ENCODE measurements at regions not wholly inside any gene's neighbourhood (a gene's known extent, or its start where the extent isn't known, plus 50 kb on each side); places are given as distances from the start of the nearest gene placed in this dataset.

GRCh38 chr3:135440746-135441145, 524.8 kb upstream of the PPP2R3A start:
- no peak for DNase-seq
- H3K27me3 ChIP-seq (ENCODE audit: control insufficient read depth, insufficient read depth, low read length), result no peaks in the 10 kb centered on the region
- no peak overlapping the region for H3K27ac ChIP-seq (ENCODE audit: low read length)
- no peaks in the 10 kb centered on the region for H3K9me3 ChIP-seq (ENCODE audit: control insufficient read depth, low read depth, low read length)
- H3K4me1 ChIP-seq (ENCODE audit: control insufficient read depth, insufficient read depth, low read length), result no peaks in the 10 kb centered on the region
- no peak overlapping the region for H3K4me3 ChIP-seq (ENCODE audit: low read length)
- no peaks in the 10 kb centered on the region for H3K36me3 ChIP-seq (ENCODE audit: control insufficient read depth, insufficient read depth, low read length)
- no CpG with 5 or more reads among the region's 4 CpGs for WGBS (ENCODE audit: insufficient coverage, low lambda C conversion rate)

GRCh38 chr3:135444058-135444457, 521.5 kb upstream of the PPP2R3A start:
- H3K4me1 ChIP-seq (ENCODE audit: control insufficient read depth, insufficient read depth, low read length), result no peaks in the 10 kb centered on the region
- DNase-seq, result no peak
- H3K36me3 ChIP-seq (ENCODE audit: control insufficient read depth, insufficient read depth, low read length), result no peaks in the 10 kb centered on the region
- H3K4me3 ChIP-seq (ENCODE audit: low read length), result no peak overlapping the region
- H3K27ac ChIP-seq (ENCODE audit: low read length), result no peak overlapping the region
- H3K27me3 ChIP-seq (ENCODE audit: control insufficient read depth, insufficient read depth, low read length), result no peaks in the 10 kb centered on the region
- 80% methylated on average over 2 of the region's 5 CpGs for WGBS (ENCODE audit: insufficient coverage, low lambda C conversion rate)
- H3K9me3 ChIP-seq (ENCODE audit: control insufficient read depth, low read depth, low read length), result no peaks in the 10 kb centered on the region

- no peaks in the 10 kb centered on the region for H3K36me3 ChIP-seq (ENCODE audit: control insufficient read depth, insufficient read depth, low read length)
- no CpG with 5 or more reads among the region's 3 CpGs for WGBS (ENCODE audit: insufficient coverage, low lambda C conversion rate)
- peaks cover 1% of the 10 kb centered on the region for H3K27me3 ChIP-seq (ENCODE audit: control insufficient read depth, insufficient read depth, low read length)
- no peaks in the 10 kb centered on the region for H3K4me1 ChIP-seq (ENCODE audit: control insufficient read depth, insufficient read depth, low read length)
- H3K27ac ChIP-seq (ENCODE audit: low read length), result no peak overlapping the region
- H3K4me3 ChIP-seq (ENCODE audit: low read length), result no peak overlapping the region
- no peaks in the 10 kb centered on the region for H3K9me3 ChIP-seq (ENCODE audit: control insufficient read depth, low read depth, low read length)
- DNase-seq, result no peak
Measured at GRCh38 chr3:135447483-135447882, 518.0 kb upstream of the PPP2R3A start.

DNA sequence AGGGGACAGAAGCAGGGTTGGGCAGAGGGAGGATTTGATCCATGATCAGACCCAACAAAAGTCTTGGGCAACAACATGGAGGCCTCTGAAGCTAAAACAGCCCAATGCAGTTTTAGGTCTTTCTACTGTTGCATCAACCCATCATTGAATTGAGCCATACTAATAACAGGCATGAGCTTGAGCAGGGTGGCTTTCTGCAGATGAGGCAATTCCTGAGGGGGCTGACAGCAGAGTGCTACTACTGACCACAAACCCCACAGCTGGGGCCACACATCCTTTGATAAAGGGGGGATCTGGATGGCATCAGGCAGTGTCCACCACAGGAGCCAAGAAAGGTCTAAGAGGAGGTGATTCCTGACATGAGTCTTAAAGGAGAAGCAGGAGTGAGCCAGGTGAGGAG, 517.0 kb upstream of the PPP2R3A start:
- no peak for DNase-seq
- H3K27me3 ChIP-seq (ENCODE audit: control insufficient read depth, insufficient read depth, low read length), result peaks cover 4% of the 10 kb centered on the region
- H3K27ac ChIP-seq (ENCODE audit: low read length), result no peak overlapping the region
- no peaks in the 10 kb centered on the region for H3K4me1 ChIP-seq (ENCODE audit: control insufficient read depth, insufficient read depth, low read length)
- no peak overlapping the region for H3K4me3 ChIP-seq (ENCODE audit: low read length)
- no peaks in the 10 kb centered on the region for H3K9me3 ChIP-seq (ENCODE audit: control insufficient read depth, low read depth, low read length)
- no peaks in the 10 kb centered on the region for H3K36me3 ChIP-seq (ENCODE audit: control insufficient read depth, insufficient read depth, low read length)

DNA sequence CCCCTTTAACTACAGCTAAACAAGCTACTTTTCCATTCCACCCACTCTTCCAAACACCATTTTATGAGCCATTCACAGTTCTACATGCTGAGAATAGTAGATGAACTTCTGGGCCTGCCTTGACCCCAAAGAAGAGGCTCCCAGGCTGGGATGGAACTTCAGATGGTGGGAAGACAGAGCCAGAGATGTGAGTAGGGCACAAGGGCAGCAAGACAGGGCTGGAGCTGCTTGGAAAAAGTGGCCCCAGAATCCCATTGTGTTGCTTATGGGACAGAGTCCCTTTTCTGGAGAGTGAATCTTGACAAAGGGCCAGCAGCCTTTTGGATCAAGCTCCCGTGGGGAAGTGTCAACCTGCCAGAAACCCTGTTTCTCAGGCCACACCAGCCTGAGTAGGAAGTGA, 516.5 kb upstream of the PPP2R3A start:
- no peak for DNase-seq
- Histone ChIP-seq H3K36me3 (ENCODE audit: control insufficient read depth, insufficient read depth, low read length) (no peaks in the 10 kb centered on the region), H3K4me3 (ENCODE audit: low read length) (no peak overlapping the region), H3K9me3 (ENCODE audit: control insufficient read depth, low read depth, low read length) (no peaks in the 10 kb centered on the region), H3K27ac (ENCODE audit: low read length) (no peak overlapping the region), H3K27me3 (ENCODE audit: control insufficient read depth, insufficient read depth, low read length) (peaks cover 4% of the 10 kb centered on the region), H3K4me1 (ENCODE audit: control insufficient read depth, insufficient read depth, low read length) (no peaks in the 10 kb centered on the region)
- WGBS (ENCODE audit: insufficient coverage, low lambda C conversion rate), result no CpG with 5 or more reads among the region's 1 CpG

DNA sequence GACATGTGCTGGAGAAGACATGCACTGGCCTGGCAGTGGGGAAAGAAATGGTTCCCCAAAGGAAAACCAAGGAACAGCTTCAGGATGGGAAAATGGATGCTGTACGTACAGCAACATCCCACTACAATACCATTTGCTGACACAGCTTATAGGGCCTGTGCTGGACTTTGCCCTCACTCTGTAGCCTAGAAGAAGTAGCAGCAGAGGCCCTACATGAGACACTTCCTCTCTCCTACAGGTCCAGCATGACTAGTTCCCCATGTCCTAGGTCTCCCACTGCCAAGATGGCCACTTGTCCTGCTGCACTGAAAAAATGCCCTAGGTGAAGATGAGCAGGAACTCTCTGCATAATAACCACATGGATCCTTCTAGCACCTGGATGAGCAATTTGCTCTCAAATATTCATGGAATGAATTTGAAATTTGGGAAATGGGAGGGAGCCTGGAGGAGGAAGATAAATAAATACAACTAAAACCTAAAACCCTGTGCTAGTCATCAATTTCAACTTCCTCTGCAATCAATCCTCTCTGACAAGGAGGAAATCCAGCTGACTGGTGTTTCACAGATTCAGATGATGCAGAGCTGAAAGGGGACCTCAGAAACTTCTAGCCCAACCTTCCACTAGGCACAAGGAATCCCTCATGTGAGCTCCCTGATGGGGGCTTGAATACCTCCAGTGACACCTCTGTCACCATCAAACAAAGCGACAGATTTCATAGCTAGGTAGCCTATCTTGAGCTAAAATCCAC, 514.3 kb upstream of the PPP2R3A start:
- Histone ChIP-seq H3K27ac (ENCODE audit: low read length) (no peak overlapping the region), H3K9me3 (ENCODE audit: control insufficient read depth, low read depth, low read length) (no peaks in the 10 kb centered on the region), H3K4me1 (ENCODE audit: control insufficient read depth, insufficient read depth, low read length) (no peaks in the 10 kb centered on the region), H3K4me3 (ENCODE audit: low read length) (no peak overlapping the region), H3K27me3 (ENCODE audit: control insufficient read depth, insufficient read depth, low read length) (peaks cover 8% of the 10 kb centered on the region), H3K36me3 (ENCODE audit: control insufficient read depth, insufficient read depth, low read length) (no peaks in the 10 kb centered on the region)
- no peak for DNase-seq
- WGBS (ENCODE audit: insufficient coverage, low lambda C conversion rate), result no CpG with 5 or more reads among the region's 2 CpGs

GRCh38 chr3:135452881-135453280, 512.6 kb upstream of the PPP2R3A start:
- DNase-seq, result no peak
- H3K4me3 ChIP-seq (ENCODE audit: low read length), result no peak overlapping the region
- no peaks in the 10 kb centered on the region for H3K36me3 ChIP-seq (ENCODE audit: control insufficient read depth, insufficient read depth, low read length)
- H3K27me3 ChIP-seq (ENCODE audit: control insufficient read depth, insufficient read depth, low read length), result peaks cover 14% of the 10 kb centered on the region
- H3K27ac ChIP-seq (ENCODE audit: low read length), result no peak overlapping the region
- no CpG with 5 or more reads among the region's 10 CpGs for WGBS (ENCODE audit: insufficient coverage, low lambda C conversion rate)
- no peaks in the 10 kb centered on the region for H3K4me1 ChIP-seq (ENCODE audit: control insufficient read depth, insufficient read depth, low read length)
- no peaks in the 10 kb centered on the region for H3K9me3 ChIP-seq (ENCODE audit: control insufficient read depth, low read depth, low read length)

GRCh38 chr3:135453326-135453725, 512.2 kb upstream of the PPP2R3A start:
- 67% methylated on average over 3 of the region's 6 CpGs for WGBS (ENCODE audit: insufficient coverage, low lambda C conversion rate)

DNA sequence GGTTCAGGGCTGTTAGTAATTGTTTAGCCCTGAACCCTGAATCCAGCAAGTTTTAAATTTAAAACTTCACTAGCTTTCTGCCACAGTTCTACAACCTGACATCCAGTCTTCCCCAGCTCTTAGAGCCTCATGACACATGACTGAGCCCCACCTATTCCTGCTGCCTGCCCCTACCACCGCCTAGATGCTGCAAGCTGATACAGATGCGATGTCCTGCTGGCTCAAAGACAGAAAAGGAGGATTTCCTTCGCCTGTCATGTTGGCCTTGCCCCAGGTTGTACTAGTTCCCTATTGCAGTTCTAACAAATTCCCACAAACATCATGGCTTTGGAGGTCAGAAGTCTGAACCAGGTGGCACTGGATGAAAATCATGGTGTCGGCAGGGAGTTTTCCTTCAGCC, 510.6 kb upstream of the PPP2R3A start:
- Histone ChIP-seq H3K27ac (ENCODE audit: low read length) (no peak overlapping the region), H3K4me1 (ENCODE audit: control insufficient read depth, insufficient read depth, low read length) (no peaks in the 10 kb centered on the region), H3K36me3 (ENCODE audit: control insufficient read depth, insufficient read depth, low read length) (no peaks in the 10 kb centered on the region), H3K9me3 (ENCODE audit: control insufficient read depth, low read depth, low read length) (no peaks in the 10 kb centered on the region), H3K4me3 (ENCODE audit: low read length) (no peak overlapping the region), H3K27me3 (ENCODE audit: control insufficient read depth, insufficient read depth, low read length) (peaks cover 14% of the 10 kb centered on the region)
- no CpG with 5 or more reads among the region's 4 CpGs for WGBS (ENCODE audit: insufficient coverage, low lambda C conversion rate)
- no peak for DNase-seq

More at GRCh38 chr3:135453326-135453725, 512.2 kb upstream of the PPP2R3A start:
- Histone ChIP-seq H3K27ac (ENCODE audit: low read length) (no peak overlapping the region), H3K4me1 (ENCODE audit: control insufficient read depth, insufficient read depth, low read length) (no peaks in the 10 kb centered on the region), H3K4me3 (ENCODE audit: low read length) (no peak overlapping the region), H3K27me3 (ENCODE audit: control insufficient read depth, insufficient read depth, low read length) (peaks cover 14% of the 10 kb centered on the region), H3K36me3 (ENCODE audit: control insufficient read depth, insufficient read depth, low read length) (no peaks in the 10 kb centered on the region), H3K9me3 (ENCODE audit: control insufficient read depth, low read depth, low read length) (no peaks in the 10 kb centered on the region)
- no peak for DNase-seq

- Histone ChIP-seq H3K9me3 (ENCODE audit: control insufficient read depth, low read depth, low read length) (no peaks in the 10 kb centered on the region), H3K4me1 (ENCODE audit: control insufficient read depth, insufficient read depth, low read length) (no peaks in the 10 kb centered on the region), H3K27me3 (ENCODE audit: control insufficient read depth, insufficient read depth, low read length) (peaks cover 14% of the 10 kb centered on the region), H3K27ac (ENCODE audit: low read length) (no peak overlapping the region), H3K4me3 (ENCODE audit: low read length) (no peak overlapping the region), H3K36me3 (ENCODE audit: control insufficient read depth, insufficient read depth, low read length) (no peaks in the 10 kb centered on the region)
- no peak for DNase-seq
- 80% methylated on average over 1 of the region's 15 CpGs for WGBS (ENCODE audit: insufficient coverage, low lambda C conversion rate)
Measured at GRCh38 chr3:135456108-135456790, 509.3 kb upstream of the PPP2R3A start.
